ENCODE measurements at regions not wholly inside any gene's neighbourhood (a gene's known extent, or its start where the extent isn't known, plus 50 kb on each side); places are given as distances from the start of the nearest gene placed in this dataset.

GRCh38 chr5:2895196-2895595 is 143.7 kb upstream of the IRX2 start:
- no peak for ATAC-seq (ENCODE audit: insufficient number of reproducible peaks, low FRiP score, low read depth)
- H3K36me3 ChIP-seq, result no peaks in the 10 kb centered on the region
- no peaks in the 10 kb centered on the region for H3K27me3 ChIP-seq (replicated peaks; ENCODE audit: insufficient read depth)
- H3K4me1 ChIP-seq (ENCODE audit: control insufficient read depth in 1 of 2, low read depth in 2 of 2), result no peaks in the 10 kb centered on the region
- TF ChIP-seq, protein P1, sequence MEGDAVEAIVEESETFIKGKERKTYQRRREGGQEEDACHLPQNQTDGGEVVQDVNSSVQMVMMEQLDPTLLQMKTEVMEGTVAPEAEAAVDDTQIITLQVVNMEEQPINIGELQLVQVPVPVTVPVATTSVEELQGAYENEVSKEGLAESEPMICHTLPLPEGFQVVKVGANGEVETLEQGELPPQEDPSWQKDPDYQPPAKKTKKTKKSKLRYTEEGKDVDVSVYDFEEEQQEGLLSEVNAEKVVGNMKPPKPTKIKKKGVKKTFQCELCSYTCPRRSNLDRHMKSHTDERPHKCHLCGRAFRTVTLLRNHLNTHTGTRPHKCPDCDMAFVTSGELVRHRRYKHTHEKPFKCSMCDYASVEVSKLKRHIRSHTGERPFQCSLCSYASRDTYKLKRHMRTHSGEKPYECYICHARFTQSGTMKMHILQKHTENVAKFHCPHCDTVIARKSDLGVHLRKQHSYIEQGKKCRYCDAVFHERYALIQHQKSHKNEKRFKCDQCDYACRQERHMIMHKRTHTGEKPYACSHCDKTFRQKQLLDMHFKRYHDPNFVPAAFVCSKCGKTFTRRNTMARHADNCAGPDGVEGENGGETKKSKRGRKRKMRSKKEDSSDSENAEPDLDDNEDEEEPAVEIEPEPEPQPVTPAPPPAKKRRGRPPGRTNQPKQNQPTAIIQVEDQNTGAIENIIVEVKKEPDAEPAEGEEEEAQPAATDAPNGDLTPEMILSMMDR (IDR thresholded peaks at IDR 0.05), result no peak
- H3K27ac ChIP-seq, result no peak overlapping the region
- DNase-seq (ENCODE audit: low spot score), result no peak
- H3K9me3 ChIP-seq, result no peaks in the 10 kb centered on the region
- H3K4me3 ChIP-seq, result no peak overlapping the region

DNA sequence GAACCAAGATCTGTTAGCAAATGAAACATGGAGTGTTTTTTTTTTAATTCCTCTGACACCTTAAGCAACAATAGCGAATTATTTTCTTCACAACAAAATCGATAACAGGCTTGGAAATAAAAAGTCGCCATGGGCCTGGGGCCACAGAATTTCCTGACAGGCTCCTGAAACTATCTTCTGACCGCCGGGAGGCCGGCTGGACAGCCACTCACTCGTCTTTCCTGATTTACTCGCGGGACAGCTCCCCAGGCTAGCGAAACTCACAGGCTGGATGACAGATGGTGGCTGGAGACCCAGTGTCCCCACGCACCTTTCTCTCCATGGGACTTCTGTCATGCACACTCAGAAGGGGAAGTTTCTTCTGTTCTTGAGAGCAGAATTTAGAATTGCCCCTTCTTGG is 143.3 kb upstream of the IRX2 start:
- H3K36me3 ChIP-seq, result no peaks in the 10 kb centered on the region
- H3K9me3 ChIP-seq, result no peaks in the 10 kb centered on the region
- ATAC-seq (ENCODE audit: insufficient number of reproducible peaks, low FRiP score, low read depth) (no peak), DNase-seq (ENCODE audit: low spot score) (no peak)
- H3K27me3 ChIP-seq (replicated peaks; ENCODE audit: insufficient read depth), result no peaks in the 10 kb centered on the region
- TF ChIP-seq, protein P1 (IDR thresholded peaks at IDR 0.05), result no peak
- no peaks in the 10 kb centered on the region for H3K4me1 ChIP-seq (ENCODE audit: control insufficient read depth in 1 of 2, low read depth in 2 of 2)
- H3K27ac ChIP-seq, result no peak overlapping the region
- H3K4me3 ChIP-seq, result no peak overlapping the region

- Histone ChIP-seq H3K9me3 (no peaks in the 10 kb centered on the region), H3K4me1 (ENCODE audit: control insufficient read depth in 1 of 2, low read depth in 2 of 2) (no peaks in the 10 kb centered on the region), H3K36me3 (no peaks in the 10 kb centered on the region), H3K27ac (no peak overlapping the region), H3K27me3 (replicated peaks; ENCODE audit: insufficient read depth) (no peaks in the 10 kb centered on the region), H3K4me3 (no peak overlapping the region)
- TF ChIP-seq, protein P1 (IDR thresholded peaks at IDR 0.05), result no peak
- DNase-seq (ENCODE audit: low spot score) (no peak), ATAC-seq (ENCODE audit: insufficient number of reproducible peaks, low FRiP score, low read depth) (no peak)
Measured at GRCh38 chr5:2894316-2894715, 142.8 kb upstream of the IRX2 start.

DNA sequence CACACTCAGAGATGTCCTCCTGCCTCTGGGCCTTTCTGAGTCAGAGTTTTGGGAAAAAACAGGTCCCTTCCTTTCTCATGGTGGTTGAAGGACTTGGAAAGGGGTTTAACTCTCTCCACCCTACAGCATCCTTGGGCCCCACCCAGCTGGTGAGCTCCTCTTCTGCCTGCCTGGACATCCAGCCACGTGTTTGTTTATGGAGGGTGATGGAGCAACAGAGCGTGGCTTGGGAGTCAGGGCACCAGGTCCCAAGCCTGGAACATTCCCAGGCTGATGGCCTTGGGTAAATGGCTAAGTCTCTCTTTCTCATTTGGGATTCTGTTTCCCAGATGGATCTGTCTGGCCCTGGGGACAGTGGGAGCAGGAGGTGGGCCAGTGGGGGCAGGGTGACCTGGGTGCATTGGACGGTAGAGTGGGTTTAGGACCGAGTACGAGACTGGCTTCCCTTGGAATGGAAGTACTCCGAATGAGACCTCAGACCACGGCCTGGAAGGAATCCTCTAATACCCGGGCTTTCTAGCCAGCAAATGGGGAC is 141.1 kb upstream of the IRX2 start:
- ATAC-seq (ENCODE audit: insufficient number of reproducible peaks, low FRiP score, low read depth) (no peak), DNase-seq (ENCODE audit: low spot score) (no peak)
- no peaks in the 10 kb centered on the region for H3K4me1 ChIP-seq (ENCODE audit: control insufficient read depth in 1 of 2, low read depth in 2 of 2)
- H3K36me3 ChIP-seq, result no peaks in the 10 kb centered on the region
- no peaks in the 10 kb centered on the region for H3K27me3 ChIP-seq (replicated peaks; ENCODE audit: insufficient read depth)
- TF ChIP-seq, protein P1 (IDR thresholded peaks at IDR 0.05), result no peak
- no peak overlapping the region for H3K4me3 ChIP-seq
- H3K9me3 ChIP-seq, result no peaks in the 10 kb centered on the region
- no peak overlapping the region for H3K27ac ChIP-seq

- no peaks in the 10 kb centered on the region for H3K4me1 ChIP-seq (ENCODE audit: control insufficient read depth in 1 of 2, low read depth in 2 of 2)
- H3K36me3 ChIP-seq, result no peaks in the 10 kb centered on the region
- DNase-seq (ENCODE audit: low spot score) (no peak), ATAC-seq (ENCODE audit: insufficient number of reproducible peaks, low FRiP score, low read depth) (no peak)
- H3K27me3 ChIP-seq (replicated peaks; ENCODE audit: insufficient read depth), result no peaks in the 10 kb centered on the region
- TF ChIP-seq, protein P1 (IDR thresholded peaks at IDR 0.05), result no peak
- no peaks in the 10 kb centered on the region for H3K9me3 ChIP-seq
- H3K4me3 ChIP-seq, result no peak overlapping the region
- no peak overlapping the region for H3K27ac ChIP-seq
Measured at GRCh38 chr5:2891781-2892180, 140.3 kb upstream of the IRX2 start.
